Activated naive CD4-positive, alpha-beta T cell treated with anti-CD3 and anti-CD28 coated beads for 36 hours (primary cell): ENCODE measurements at regions not wholly inside any gene's neighbourhood (a gene's known extent, or its start where the extent isn't known, plus 50 kb on each side); places are given as distances from the start of the nearest gene placed in this dataset.

Source experiments
- CTCF ChIA-PET: fragments of 350-600 bp; sonication (Branson Sonifier 250); formaldehyde crosslinking; loops from one replicate; lab custom pipeline; 2021; ENCODE audit warnings: antibody characterized with exemption; lab: Charles Lee
- DNase-seq: peaks from one replicate; pipeline ENCODE4 v3.0.0-alpha.2; 2020
- H3K27ac Mint-ChIP-seq: one replicate; pipeline ENCODE4 v1.8.0; 2021; ENCODE audit warnings: mild to moderate bottlenecking, mixed read lengths
- H3K27me3 Mint-ChIP-seq: one replicate; pipeline ENCODE4 v1.8.0; 2021; ENCODE audit warnings: low read depth, mixed read lengths
- H3K36me3 Mint-ChIP-seq: one replicate; pipeline ENCODE4 v1.8.0; 2021; ENCODE audit warnings: low read depth, mixed read lengths
- H3K4me1 Mint-ChIP-seq: one replicate; pipeline ENCODE4 v1.8.0; 2021; ENCODE audit warnings: low read depth, mixed read lengths
- H3K4me3 Mint-ChIP-seq: one replicate; pipeline ENCODE4 v1.8.0; 2021; ENCODE audit warnings: mild to moderate bottlenecking, moderate library complexity, mixed read lengths
- H3K9me3 Mint-ChIP-seq: one replicate; pipeline ENCODE4 v1.8.0; 2021; ENCODE audit warnings: mixed read lengths
- intact Hi-C: fragments of 100-400 bp; cut with micrococcal nuclease; formaldehyde crosslinking; loops from one replicate; pipeline ENCODE4 v1.15.1; 2023

DNA sequence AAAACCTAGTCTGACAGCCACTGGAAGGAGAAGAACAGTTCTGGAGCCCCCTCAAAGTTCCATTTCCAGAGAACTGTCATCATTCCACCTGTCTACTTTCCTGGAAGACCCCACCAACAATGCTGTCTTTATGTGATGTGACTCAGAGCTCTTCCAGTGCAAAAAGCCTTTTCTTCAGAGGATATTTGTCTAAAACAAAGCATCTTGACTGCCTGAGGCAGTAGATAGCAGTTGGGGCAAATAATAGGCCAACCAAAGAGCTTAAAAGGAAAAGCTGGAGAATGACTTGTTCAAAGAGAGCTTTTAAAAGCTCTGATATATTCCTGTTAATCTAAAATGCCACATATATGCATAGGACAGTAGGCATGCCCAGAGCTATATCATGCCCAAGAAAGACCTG is 62.6 kb downstream of the MIS18A start:
- Mint-ChIP-seq H3K36me3 (peaks cover 5% of the 10 kb centered on the region), H3K4me1 (no peaks in the 10 kb centered on the region), H3K27me3 (peaks cover 10% of the 10 kb centered on the region), H3K4me3 (no peak overlapping the region), H3K27ac (no peak overlapping the region), H3K9me3 (peaks cover 8% of the 10 kb centered on the region)
- CTCF ChIA-PET: interaction anchor here (0.6 to 1.0 kb wide), 2 partner anchors 16 to 41 kb away, joined by 3 read pairs; no protein-coding TSS in a partner anchor
- no peak for DNase-seq
- intact Hi-C loops: no loop called here

DNA sequence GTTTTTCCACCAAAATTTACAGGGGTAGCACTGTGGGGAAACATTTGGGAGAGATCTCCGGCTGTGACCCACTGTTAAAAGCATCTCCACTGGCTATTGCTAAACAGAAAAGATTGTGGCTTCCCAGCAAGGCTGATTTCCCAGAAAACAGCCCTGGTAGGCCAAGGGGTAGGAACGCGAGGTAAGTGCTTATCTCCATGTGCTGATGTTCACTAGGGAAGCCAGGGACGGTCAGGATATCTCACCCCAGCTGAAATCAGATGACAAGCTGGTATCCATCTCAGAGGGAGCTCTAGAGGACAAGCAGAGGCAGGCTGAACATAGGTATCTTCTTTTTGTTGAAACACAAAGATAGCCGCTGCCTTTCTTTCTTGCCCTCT is 63.6 kb downstream of the MIS18A start:
- Mint-ChIP-seq H3K27me3 (peaks cover 8% of the 10 kb centered on the region), H3K27ac (no peak overlapping the region), H3K4me1 (no peaks in the 10 kb centered on the region), H3K4me3 (no peak overlapping the region), H3K36me3 (no peaks in the 10 kb centered on the region), H3K9me3 (peaks cover 1% of the 10 kb centered on the region)
- intact Hi-C loops: no loop called here
- DNase-seq: no peak
- CTCF ChIA-PET: no interaction called here

DNA sequence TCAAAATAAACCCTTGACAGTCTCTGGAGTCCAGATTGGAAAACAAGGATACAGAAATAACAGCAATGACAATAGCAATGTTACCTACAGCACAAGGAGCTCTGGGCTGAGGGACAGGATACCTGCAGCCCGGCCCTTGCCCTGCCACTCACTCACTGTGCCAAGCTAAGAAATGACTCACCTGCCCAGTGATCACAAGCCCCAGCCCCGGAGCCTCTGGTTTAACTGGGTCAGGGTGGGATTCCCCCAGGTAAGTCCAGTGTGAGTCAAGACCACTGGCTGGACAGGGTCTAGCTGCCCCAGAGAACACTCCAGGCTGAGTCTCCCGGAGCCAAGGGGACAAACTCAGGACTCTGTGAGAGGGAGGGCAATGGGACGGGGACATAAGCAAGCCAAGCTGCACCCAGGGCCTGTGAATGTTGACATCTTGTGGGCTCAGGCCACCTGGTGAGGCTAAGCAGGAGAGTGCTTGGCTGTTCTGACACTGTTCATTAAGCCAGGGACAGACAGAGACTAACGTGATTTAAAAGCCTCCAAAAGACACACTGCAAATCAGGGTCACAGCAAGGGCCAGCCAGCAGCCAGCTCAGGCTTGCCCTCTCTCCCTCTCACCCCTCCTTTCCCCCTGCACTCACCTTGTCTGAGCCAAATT is 64.1 kb downstream of the MIS18A start:
- Mint-ChIP-seq H3K36me3 (no peaks in the 10 kb centered on the region), H3K9me3 (no peaks in the 10 kb centered on the region), H3K27me3 (peaks cover 8% of the 10 kb centered on the region), H3K4me3 (no peak overlapping the region), H3K27ac (no peak overlapping the region), H3K4me1 (no peaks in the 10 kb centered on the region)
- CTCF ChIA-PET: no interaction called here
- intact Hi-C loops: no loop called here
- DNase-seq: no peak

DNA sequence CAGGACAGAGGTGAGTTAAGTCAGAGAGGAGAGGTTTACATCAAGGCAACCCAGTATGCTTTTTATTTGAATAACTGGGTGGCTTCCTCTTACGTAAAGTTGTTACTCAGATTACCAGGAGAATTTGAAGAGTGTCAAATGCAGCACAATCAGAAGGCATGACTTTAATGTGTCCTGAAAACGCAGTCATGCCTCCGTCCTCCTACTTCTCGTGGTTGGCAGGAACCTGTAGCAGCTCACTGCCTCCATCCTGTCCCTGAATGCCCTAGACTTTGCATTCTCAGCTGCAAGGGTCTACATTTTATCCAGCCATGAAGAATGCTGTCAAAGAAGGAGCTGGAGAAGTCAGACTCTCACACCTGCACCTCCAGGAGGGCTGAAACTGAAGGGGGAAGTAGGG is 66.7 kb downstream of the MIS18A start:
- no peak overlapping the region for H3K4me3 Mint-ChIP-seq
- H3K4me1 Mint-ChIP-seq: no peaks in the 10 kb centered on the region
- H3K27ac Mint-ChIP-seq: no peak overlapping the region
- intact Hi-C loops: no loop called here
- CTCF ChIA-PET: no interaction called here
- no peak for DNase-seq
- peaks cover under 1% of the 10 kb centered on the region for H3K27me3 Mint-ChIP-seq
- no peaks in the 10 kb centered on the region for H3K36me3 Mint-ChIP-seq
- H3K9me3 Mint-ChIP-seq: peaks cover 1% of the 10 kb centered on the region

DNA sequence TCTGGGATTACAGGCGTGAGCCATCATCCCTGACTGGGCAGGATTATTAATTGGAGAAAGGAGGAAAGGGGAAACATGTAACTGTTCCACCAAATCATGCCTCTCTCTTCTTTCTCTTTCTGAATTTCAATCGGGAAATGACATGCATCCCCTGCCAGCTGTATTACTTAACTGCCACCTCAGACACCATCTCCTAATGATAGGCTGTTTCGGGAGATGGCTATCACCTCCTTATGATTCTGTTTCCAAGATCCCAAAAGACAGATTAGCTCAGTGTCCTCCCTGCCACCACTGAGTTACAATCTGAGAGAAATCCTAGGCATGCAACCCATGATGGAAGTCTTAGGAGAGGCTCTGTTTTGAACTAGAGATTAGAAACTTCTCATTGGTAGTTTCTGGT is 67.5 kb downstream of the MIS18A start:
- no peak for DNase-seq
- CTCF ChIA-PET: no interaction called here
- H3K4me3 Mint-ChIP-seq: no peak overlapping the region
- peaks cover 1% of the 10 kb centered on the region for H3K9me3 Mint-ChIP-seq
- H3K27ac Mint-ChIP-seq: no peak overlapping the region
- no peaks in the 10 kb centered on the region for H3K27me3 Mint-ChIP-seq
- no peaks in the 10 kb centered on the region for H3K4me1 Mint-ChIP-seq
- no peaks in the 10 kb centered on the region for H3K36me3 Mint-ChIP-seq
- intact Hi-C loops: no loop called here

DNA sequence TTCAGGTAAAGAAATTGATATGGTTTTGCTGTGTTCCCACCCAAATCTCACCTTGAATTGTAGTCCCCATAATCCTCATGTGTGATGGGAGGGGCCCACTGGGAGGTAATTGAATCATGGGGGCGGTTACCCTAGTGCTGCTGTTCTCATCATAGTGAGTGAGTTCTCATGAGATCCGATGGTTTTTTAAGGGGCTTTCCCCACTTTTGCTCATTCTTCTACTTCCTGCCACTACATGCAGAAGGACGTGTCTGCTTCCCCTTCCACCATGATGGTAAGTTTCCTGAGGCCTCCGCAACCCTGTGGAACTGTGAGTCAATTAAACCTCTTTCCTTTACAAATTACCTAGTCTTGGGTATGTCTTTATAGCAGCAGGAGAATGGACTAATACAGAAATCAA is 69.3 kb downstream of the MIS18A start:
- no peak for DNase-seq
- Mint-ChIP-seq H3K4me3 (no peak overlapping the region), H3K9me3 (peaks cover 3% of the 10 kb centered on the region), H3K4me1 (no peaks in the 10 kb centered on the region), H3K27me3 (no peaks in the 10 kb centered on the region), H3K27ac (no peak overlapping the region), H3K36me3 (no peaks in the 10 kb centered on the region)
- CTCF ChIA-PET: no interaction called here
- intact Hi-C loops: no loop called here

DNA sequence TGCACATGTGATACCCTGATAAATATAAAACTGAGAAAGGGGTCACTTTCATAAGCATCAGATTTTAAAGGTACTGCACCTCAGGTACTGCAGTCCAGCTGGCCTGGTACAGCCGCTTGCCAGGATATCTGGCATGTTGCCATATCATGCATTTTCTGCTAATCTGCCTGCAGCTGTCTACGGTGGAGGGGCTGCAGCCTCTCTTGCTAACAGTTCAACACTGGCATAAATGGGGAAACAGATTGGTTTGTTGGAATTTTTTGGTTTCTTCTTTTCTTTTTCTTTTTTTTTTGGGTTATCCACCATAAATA is 71.5 kb downstream of the MIS18A start:
- DNase-seq: no peak
- intact Hi-C loops: no loop called here
- Mint-ChIP-seq H3K4me1 (no peaks in the 10 kb centered on the region), H3K4me3 (no peak overlapping the region), H3K27ac (no peak overlapping the region), H3K36me3 (no peaks in the 10 kb centered on the region), H3K27me3 (no peaks in the 10 kb centered on the region), H3K9me3 (peaks cover 3% of the 10 kb centered on the region)
- CTCF ChIA-PET: interaction anchor here (0.7 kb wide), 1 partner anchor 103 kb away, joined by 3 read pairs; no protein-coding TSS in a partner anchor

DNA sequence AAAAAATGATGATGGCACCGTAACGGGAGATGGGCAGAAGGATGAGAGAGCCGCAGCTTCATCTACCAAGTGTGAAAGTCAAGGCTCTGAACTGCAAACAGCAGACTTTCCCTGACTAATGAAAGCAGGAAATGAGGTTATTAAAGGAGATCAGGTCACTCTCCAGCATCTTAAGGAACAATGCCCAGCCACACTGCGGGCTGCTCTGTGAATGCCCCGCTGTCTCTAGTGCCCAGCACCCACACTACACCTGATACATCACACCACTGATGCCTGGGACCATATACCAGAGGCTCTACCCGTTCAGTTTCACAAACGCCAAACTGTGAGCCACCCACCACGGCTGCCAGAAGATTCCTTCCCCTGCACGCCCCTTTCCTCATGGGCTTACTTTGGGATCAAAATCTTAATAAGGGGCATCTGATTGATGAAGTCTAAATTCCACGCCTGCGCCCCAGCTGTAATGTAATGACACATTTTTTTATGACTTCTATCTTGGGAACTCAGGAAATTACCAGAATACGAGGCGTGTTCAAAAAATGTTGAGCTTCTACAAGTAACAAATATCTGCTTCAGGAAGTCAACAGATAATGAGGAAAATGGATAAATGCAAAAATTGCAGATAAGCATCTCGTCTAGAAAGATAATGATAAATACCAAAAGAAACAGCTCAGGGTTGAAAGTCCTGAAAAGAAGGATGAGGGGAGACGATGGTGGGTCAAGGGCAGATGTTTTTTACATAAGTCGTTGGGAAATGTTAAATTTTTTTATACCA is 72.0 kb downstream of the MIS18A start:
- CTCF ChIA-PET: interaction anchor here (0.7 kb wide), 1 partner anchor 102 kb away, joined by 3 read pairs; no protein-coding TSS in a partner anchor
- no peak overlapping the region for H3K4me3 Mint-ChIP-seq
- H3K27ac Mint-ChIP-seq: no peak overlapping the region
- intact Hi-C loops: no loop called here
- no peaks in the 10 kb centered on the region for H3K27me3 Mint-ChIP-seq
- peaks cover 3% of the 10 kb centered on the region for H3K9me3 Mint-ChIP-seq
- DNase-seq: no peak
- H3K36me3 Mint-ChIP-seq: no peaks in the 10 kb centered on the region
- no peaks in the 10 kb centered on the region for H3K4me1 Mint-ChIP-seq

DNA sequence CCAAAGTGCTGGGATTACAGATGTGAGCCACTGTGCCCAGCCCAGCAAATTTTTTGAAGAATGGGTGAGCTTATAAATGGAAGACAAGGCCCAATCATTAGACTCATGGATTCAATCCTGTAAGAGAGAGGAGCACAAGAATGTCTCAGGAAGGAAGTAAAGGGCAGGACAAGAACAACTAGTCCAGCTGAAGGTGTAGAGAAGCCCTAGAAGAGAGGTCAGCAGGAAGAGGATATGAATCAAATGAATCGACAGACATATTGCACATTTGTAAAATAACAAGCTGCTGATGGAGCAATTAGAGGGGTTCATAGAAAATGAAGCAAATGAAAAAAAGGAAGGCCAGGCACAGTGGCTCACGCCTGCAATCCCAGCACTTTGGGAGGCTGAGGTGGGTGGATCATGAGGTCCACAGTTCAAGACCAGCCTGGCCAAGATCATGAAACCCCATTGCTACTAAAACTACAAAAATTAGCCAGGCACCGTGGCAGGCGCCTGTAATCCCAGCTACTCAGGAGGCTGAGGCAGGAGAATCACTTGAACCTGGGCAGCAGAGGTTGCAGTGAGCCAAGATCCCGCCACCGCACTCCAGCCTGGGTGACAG is 74.9 kb downstream of the MIS18A start:
- intact Hi-C loops: no loop called here
- Mint-ChIP-seq H3K36me3 (no peaks in the 10 kb centered on the region), H3K4me3 (no peak overlapping the region), H3K4me1 (no peaks in the 10 kb centered on the region), H3K27me3 (no peaks in the 10 kb centered on the region), H3K9me3 (peaks cover 1% of the 10 kb centered on the region), H3K27ac (no peak overlapping the region)
- CTCF ChIA-PET: no interaction called here
- no peak for DNase-seq

DNA sequence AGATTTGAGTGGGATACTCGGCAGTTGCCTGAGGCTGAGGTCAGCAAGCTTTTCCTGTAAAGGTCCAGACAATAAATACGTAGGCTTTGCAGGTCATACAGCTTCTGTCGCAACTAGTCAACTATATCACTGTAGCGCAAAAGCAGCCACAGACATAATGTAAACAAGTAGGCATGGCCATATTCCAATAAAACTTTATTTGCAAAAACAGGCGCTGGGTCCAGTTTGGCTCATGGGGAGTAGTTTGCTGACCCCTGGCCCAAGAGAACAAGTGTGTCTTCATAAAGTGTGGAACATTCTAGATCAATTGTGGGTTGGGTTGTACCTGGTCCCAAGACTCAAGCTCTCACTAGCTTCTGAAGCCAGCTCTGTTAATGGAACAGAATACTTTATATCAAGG is 78.8 kb downstream of the MIS18A start:
- CTCF ChIA-PET: interaction anchor here (0.6 kb wide), 1 partner anchor 16 kb away, joined by 3 read pairs; no protein-coding TSS in a partner anchor
- intact Hi-C loops: no loop called here
- H3K9me3 Mint-ChIP-seq: no peaks in the 10 kb centered on the region

DNA sequence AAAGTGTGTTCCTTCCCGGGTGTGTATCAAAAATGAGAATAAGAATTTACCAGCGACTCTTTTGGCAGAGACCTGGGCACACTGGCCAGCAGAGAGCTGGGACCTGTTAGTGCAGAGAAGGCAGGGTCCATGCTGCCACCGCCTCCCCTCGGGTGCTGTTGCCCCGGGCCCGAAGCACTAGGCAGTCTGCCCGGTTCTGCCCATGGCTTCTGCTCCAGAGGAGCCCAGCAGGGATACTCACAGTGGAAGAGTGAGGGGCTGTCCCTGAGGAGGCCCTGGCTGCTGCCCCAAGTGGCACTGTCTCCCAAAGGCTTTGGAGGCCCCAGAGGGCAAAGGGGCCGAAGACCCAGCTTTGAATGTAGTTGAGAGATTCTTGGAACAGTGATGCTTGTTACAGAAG is 80.5 kb downstream of the MIS18A start:
- no peak for DNase-seq
- no peak overlapping the region for H3K27ac Mint-ChIP-seq
- no peaks in the 10 kb centered on the region for H3K36me3 Mint-ChIP-seq
- H3K4me1 Mint-ChIP-seq: no peaks in the 10 kb centered on the region
- no peaks in the 10 kb centered on the region for H3K27me3 Mint-ChIP-seq
- CTCF ChIA-PET: no interaction called here
- no peaks in the 10 kb centered on the region for H3K9me3 Mint-ChIP-seq
- no peak overlapping the region for H3K4me3 Mint-ChIP-seq
- intact Hi-C loops: no loop called here

More for the DNA sequence above, 78.8 kb downstream of the MIS18A start:
- H3K27ac Mint-ChIP-seq: no peak overlapping the region
- no peaks in the 10 kb centered on the region for H3K27me3 Mint-ChIP-seq
- no peaks in the 10 kb centered on the region for H3K36me3 Mint-ChIP-seq
- H3K4me3 Mint-ChIP-seq: no peak overlapping the region
- no peak for DNase-seq
- no peaks in the 10 kb centered on the region for H3K4me1 Mint-ChIP-seq

DNA sequence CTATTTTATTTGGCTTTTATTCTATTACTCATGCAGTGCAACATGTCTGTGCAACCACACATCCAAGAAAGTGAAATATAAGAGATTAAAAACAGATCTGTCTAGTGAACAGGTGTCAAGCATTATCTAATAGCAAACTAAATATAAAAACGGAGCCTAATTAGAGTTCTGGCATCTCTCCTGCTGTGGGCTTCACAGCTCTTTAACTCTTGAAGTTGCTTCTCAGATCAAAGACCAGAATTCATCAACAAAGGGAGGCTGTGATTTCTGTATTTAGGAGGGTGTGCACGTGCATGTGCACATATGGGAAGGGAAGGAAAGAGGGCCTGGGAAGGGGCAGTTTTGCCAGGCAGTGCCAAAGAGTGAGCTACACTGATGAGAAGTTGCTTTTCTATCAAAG is 81.0 kb downstream of the MIS18A start:
- CTCF ChIA-PET: no interaction called here
- no peaks in the 10 kb centered on the region for H3K4me1 Mint-ChIP-seq
- no peaks in the 10 kb centered on the region for H3K9me3 Mint-ChIP-seq
- H3K36me3 Mint-ChIP-seq: no peaks in the 10 kb centered on the region
- H3K27me3 Mint-ChIP-seq: no peaks in the 10 kb centered on the region
- H3K27ac Mint-ChIP-seq: no peak overlapping the region
- intact Hi-C loops: no loop called here
- H3K4me3 Mint-ChIP-seq: no peak overlapping the region
- DNase-seq: no peak

DNA sequence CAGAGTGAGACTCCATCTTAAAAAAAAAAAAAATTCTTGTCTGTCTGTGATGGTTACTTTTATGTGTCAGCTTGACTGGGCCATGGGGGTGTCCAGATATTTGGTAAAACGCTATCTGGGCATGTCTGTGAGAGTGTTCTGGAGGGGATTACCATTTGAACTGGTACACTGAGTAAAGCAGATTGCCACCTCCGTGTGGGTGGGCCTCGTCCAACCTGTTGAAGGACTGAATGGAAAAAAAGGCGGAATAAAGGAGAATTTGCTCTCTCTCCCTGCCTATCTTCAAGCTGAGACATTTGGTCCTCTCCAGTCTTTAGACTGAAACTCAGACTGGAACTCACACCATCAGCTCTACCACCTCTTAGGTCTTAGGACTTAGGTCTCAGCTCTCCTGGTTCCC is 82.8 kb downstream of the MIS18A start:
- Mint-ChIP-seq H3K4me3 (no peak overlapping the region), H3K36me3 (no peaks in the 10 kb centered on the region), H3K9me3 (no peaks in the 10 kb centered on the region), H3K4me1 (no peaks in the 10 kb centered on the region), H3K27ac (no peak overlapping the region), H3K27me3 (peaks cover 4% of the 10 kb centered on the region)
- DNase-seq: no peak
- intact Hi-C loops: no loop called here
- CTCF ChIA-PET: interaction anchor here (0.6 kb wide), 1 partner anchor 248 kb away, joined by 3 read pairs; no protein-coding TSS in a partner anchor
